BE2C (cell line): ENCODE measurements at regions not wholly inside any gene's neighbourhood (a gene's known extent, or its start where the extent isn't known, plus 50 kb on each side); places are given as distances from the start of the nearest gene placed in this dataset.

Experiments used
- DNase-seq: peaks from one replicate; pipeline ENCODE4 v3.0.0-alpha.2; 2020
- H3K27me3 ChIP-seq: fragments of 250-450 bp; sonication (Bioruptor Pico); 2 replicates; pipeline ENCODE4 v1.5.1; 2020; ENCODE audit warnings: mild to moderate bottlenecking
- H3K36me3 ChIP-seq: fragments of 250-450 bp; sonication (Bioruptor Pico); 2 replicates; pipeline ENCODE4 v1.5.1; 2020; ENCODE audit warnings: mild to moderate bottlenecking
- H3K4me1 ChIP-seq: fragments of 250-450 bp; sonication (Bioruptor Pico); 2 replicates; pipeline ENCODE4 v1.5.1; 2020
- H3K4me3 ChIP-seq: 2 replicates; pipeline ENCODE4 v1.5.1; 2011; ENCODE audit warnings: low read depth, low read length
- H3K9me3 ChIP-seq: fragments of 250-450 bp; sonication (Bioruptor Pico); 2 replicates; pipeline ENCODE4 v1.5.1; 2020
- CTCF ChIP-seq: IDR thresholded peaks from 2 replicates; pipeline ENCODE4 v1.5.1; 2012; ENCODE audit warnings: mild to moderate bottlenecking, low read depth, low read length

GRCh38 chr13:89726690-89727435 lies 1620.6 kb upstream of the MIR17HG start:
- DNase-seq = no peak
- Histone ChIP-seq H3K36me3 (no peaks in the 10 kb centered on the region), H3K9me3 (no peaks in the 10 kb centered on the region), H3K4me3 (no peak overlapping the region), H3K27me3 (no peaks in the 10 kb centered on the region), H3K4me1 (no peaks in the 10 kb centered on the region)
- TF ChIP-seq CTCF = no peak

DNA sequence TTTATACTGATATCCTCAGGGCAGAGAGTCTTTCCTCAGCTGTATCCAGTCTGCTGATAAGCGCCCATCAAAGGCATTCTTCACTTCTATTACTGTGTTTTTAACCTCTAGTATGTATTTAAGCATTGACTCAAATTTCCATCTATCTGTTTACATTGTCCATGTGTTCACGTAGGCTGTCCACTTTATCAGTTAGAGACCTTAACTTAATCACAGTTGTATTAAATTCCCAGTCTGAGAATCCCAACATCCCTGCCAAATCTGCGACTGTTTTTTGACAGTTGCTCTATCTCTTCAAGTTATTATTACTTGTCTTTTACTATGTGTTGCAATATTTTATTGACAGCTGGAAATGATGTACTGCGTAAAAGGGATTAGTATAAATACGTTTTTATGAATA lies 1613.7 kb upstream of the MIR17HG start:
- Histone ChIP-seq H3K27me3 (no peaks in the 10 kb centered on the region), H3K36me3 (no peaks in the 10 kb centered on the region), H3K9me3 (no peaks in the 10 kb centered on the region), H3K4me1 (peaks cover 3% of the 10 kb centered on the region; the same call in 1 of the 2 replicates), H3K4me3 (no peak overlapping the region)
- no peak for TF ChIP-seq CTCF
- no peak for DNase-seq

GRCh38 chr13:89737051-89737450 lies 1610.4 kb upstream of the MIR17HG start:
- TF ChIP-seq CTCF = no peak
- H3K36me3 ChIP-seq = no peaks in the 10 kb centered on the region
- DNase-seq = no peak
- H3K9me3 ChIP-seq = no peaks in the 10 kb centered on the region
- H3K4me3 ChIP-seq = no peak overlapping the region
- H3K27me3 ChIP-seq = no peaks in the 10 kb centered on the region
- peaks cover 3% of the 10 kb centered on the region; the same call in 1 of the 2 replicates for H3K4me1 ChIP-seq

DNA sequence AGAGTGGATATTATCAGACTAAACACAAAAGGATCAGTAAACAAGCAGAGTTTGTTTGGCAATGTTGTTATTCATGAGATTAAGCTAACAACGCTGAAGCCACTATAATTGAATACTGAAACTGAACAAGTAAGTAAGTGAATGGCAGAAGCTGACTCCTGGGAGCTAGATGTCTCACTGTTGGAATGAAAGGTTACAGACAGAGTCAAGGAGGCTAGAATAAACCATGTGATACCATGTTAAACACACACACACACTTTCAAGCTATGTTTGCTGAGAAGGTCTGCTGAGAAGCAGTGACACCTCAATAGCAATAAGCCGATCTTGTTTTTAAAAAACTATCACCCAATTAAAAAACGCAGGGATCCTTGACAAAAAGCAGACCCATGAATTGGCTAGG lies 1609.4 kb upstream of the MIR17HG start:
- no peak for TF ChIP-seq CTCF

DNA sequence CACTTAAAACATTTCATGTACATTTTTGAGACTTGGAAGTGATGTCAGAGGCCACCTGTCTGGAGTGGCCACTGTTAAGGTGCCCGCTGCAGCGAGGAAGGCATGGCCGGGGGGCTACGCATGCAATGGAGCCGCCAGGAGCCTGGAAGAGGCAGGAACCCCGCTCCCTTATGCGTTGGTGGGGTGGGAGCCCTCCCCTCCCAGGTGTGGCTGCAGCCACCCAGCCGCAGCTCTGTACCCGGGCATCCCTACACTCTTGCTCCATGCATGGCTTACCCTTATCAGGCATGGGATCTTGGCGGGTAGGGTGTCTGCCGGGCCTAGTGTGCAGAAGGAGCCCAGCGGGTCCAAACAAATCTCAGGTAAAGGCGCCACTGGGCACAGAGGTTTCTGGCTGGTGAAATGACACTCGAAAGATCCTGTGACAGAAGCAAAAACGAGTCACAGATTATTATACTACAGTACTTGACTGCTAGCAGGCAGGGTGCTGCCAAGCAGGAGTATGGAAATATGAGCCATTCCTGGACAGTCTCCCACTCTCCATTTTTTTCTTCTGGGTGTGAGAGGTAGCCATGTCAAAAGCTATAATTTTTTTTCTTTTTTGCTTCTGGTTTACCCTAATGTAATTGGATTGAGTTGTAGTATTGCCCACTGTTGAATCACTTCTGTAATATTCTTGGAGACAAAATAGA lies 1606.3 kb upstream of the MIR17HG start:
- Histone ChIP-seq H3K4me3 (no peak overlapping the region), H3K27me3 (no peaks in the 10 kb centered on the region), H3K4me1 (peaks cover 6% of the 10 kb centered on the region), H3K9me3 (no peaks in the 10 kb centered on the region), H3K36me3 (no peaks in the 10 kb centered on the region)
- DNase-seq = no peak
- no peak for TF ChIP-seq CTCF

More for the DNA sequence above, 1609.4 kb upstream of the MIR17HG start:
- DNase-seq = no peak
- Histone ChIP-seq H3K36me3 (no peaks in the 10 kb centered on the region), H3K9me3 (no peaks in the 10 kb centered on the region), H3K4me1 (peaks cover 3% of the 10 kb centered on the region; the same call in 1 of the 2 replicates), H3K27me3 (no peaks in the 10 kb centered on the region), H3K4me3 (no peak overlapping the region)

- peak; percentile 49 for DNase-seq
- Histone ChIP-seq H3K4me1 (peaks cover 25% of the 10 kb centered on the region), H3K9me3 (no peaks in the 10 kb centered on the region), H3K36me3 (no peaks in the 10 kb centered on the region), H3K27me3 (no peaks in the 10 kb centered on the region), H3K4me3 (no peak overlapping the region)
- TF ChIP-seq CTCF = no peak
These were observed 1600.9 kb upstream of the MIR17HG start for GRCh38 chr13:89746554-89746953.
